OCI-LY7 (cell line): ENCODE measurements at regions not wholly inside any gene's neighbourhood (a gene's known extent, or its start where the extent isn't known, plus 50 kb on each side); places are given as distances from the start of the nearest gene placed in this dataset.

Source experiments
- BruUV-seq: library from RNA; stranded (reverse); fragments of 400-500 nt; replicated peaks from 2 replicates; lab custom pipeline; 2021; lab: Mats Ljungman, UMichigan
- CTCF ChIA-PET: fragments of 300-600 bp; sonication (Branson Sonifier 250); formaldehyde crosslinking; loops from one replicate; lab custom pipeline; 2022; ENCODE audit warnings: antibody characterized with exemption; ENCODE audit not compliant: unreplicated experiment; lab: Charles Lee
- POLR2A ChIA-PET: fragments of 300-600 bp; sonication (Branson Sonifier 250); formaldehyde crosslinking; loops from one replicate; lab custom pipeline; 2022; ENCODE audit warnings: antibody characterized with exemption; lab: Charles Lee
- DNase-seq: peaks from one replicate; pipeline ENCODE4 v3.0.0-alpha.2; 2015; ENCODE audit warnings: low spot score
- H2AFZ ChIP-seq: fragments of 200-600 bp; sonication (generic), shearing (Covaris generic); 2 replicates; pipeline ENCODE4 v1.6.1; 2014; ENCODE audit warnings: mild to moderate bottlenecking, antibody characterized with exemption, low read length, moderate library complexity
- H3K27ac ChIP-seq: fragments of 200-600 bp; sonication (generic); 2 replicates; pipeline ENCODE4 v1.5.1; 2014; ENCODE audit warnings: mixed run types, low read depth, mild to moderate bottlenecking, moderate library complexity, low read length, inconsistent platforms; ENCODE audit not compliant: poor library complexity, severe bottlenecking
- H3K36me3 ChIP-seq: fragments of 200-600 bp; sonication (generic); 2 replicates; pipeline ENCODE4 v1.6.1; 2014; ENCODE audit warnings: mild to moderate bottlenecking, antibody characterized with exemption, low read length, moderate library complexity, mixed read lengths; ENCODE audit not compliant: insufficient read depth
- H3K4me1 ChIP-seq: fragments of 200-600 bp; sonication (generic); 2 replicates; pipeline ENCODE4 v1.5.1; 2014; ENCODE audit warnings: mild to moderate bottlenecking, low read length; ENCODE audit not compliant: insufficient read depth, poor library complexity, severe bottlenecking
- H3K4me2 ChIP-seq: fragments of 200-600 bp; sonication (generic); 2 replicates; pipeline ENCODE4 v1.6.1; 2014; ENCODE audit warnings: mild to moderate bottlenecking, low read length
- H3K4me3 ChIP-seq: fragments of 200-600 bp; sonication (generic); 2 replicates; pipeline ENCODE4 v1.5.1; 2014; ENCODE audit warnings: mild to moderate bottlenecking, low read depth, low read length; ENCODE audit not compliant: poor library complexity, severe bottlenecking
- H3K79me2 ChIP-seq: fragments of 200-600 bp; sonication (generic); 2 replicates; pipeline ENCODE4 v1.6.1; 2016; ENCODE audit warnings: low read depth, mild to moderate bottlenecking, low read length, moderate library complexity, mixed read lengths; ENCODE audit not compliant: insufficient read depth
- H3K9me2 ChIP-seq: fragments of 200-600 bp; sonication (generic); 2 replicates; pipeline ENCODE4 v1.6.1; 2016; ENCODE audit warnings: mild to moderate bottlenecking, low read length, mixed read lengths; ENCODE audit not compliant: insufficient read depth
- H3K9me3 ChIP-seq: fragments of 200-600 bp; sonication (generic); 2 replicates; pipeline ENCODE4 v1.6.1; 2014; ENCODE audit warnings: mild to moderate bottlenecking, mixed run types, low read length, mixed read lengths
- H4K20me1 ChIP-seq: fragments of 200-600 bp; sonication (generic); 2 replicates; pipeline ENCODE4 v1.6.1; 2014; ENCODE audit warnings: mild to moderate bottlenecking, antibody characterized with exemption, low read length, moderate library complexity, mixed read lengths; ENCODE audit not compliant: insufficient read depth
- CTCF ChIP-seq: fragments of 200-600 bp; sonication (generic); conservative IDR thresholded peaks from 2 replicates; pipeline ENCODE4 v1.5.1; 2014; ENCODE audit warnings: mild to moderate bottlenecking, antibody characterized with exemption, low read length, moderate library complexity, mixed read lengths
- EZH2phosphoT487 ChIP-seq: fragments of 200-600 bp; sonication (generic); IDR thresholded peaks from 2 replicates; pipeline ENCODE4 v1.6.1; 2018; ENCODE audit warnings: low read depth, borderline replicate concordance, mild to moderate bottlenecking, mixed run types, antibody characterized with exemption, low read length, moderate library complexity, mixed read lengths
- intact Hi-C: fragments of 100-400 bp; cut with micrococcal nuclease; formaldehyde crosslinking; loops from one replicate; pipeline ENCODE4 v1.10.0; 2022; ENCODE audit not compliant: unreplicated experiment

GRCh38 chr13:99892196-99892613, 79.4 kb downstream of the ZIC5 start:
- CTCF ChIA-PET: no interaction called here
- Histone ChIP-seq H3K36me3 (no peaks in the 10 kb centered on the region), H3K27ac (no peak overlapping the region), H3K4me3 (no peak overlapping the region), H3K79me2 (no peaks in the 10 kb centered on the region), H4K20me1 (no peaks in the 10 kb centered on the region), H3K9me2 (no peaks in the 10 kb centered on the region), H3K9me3 (no peaks in the 10 kb centered on the region), H2AFZ (no peak overlapping the region), H3K4me1 (no peaks in the 10 kb centered on the region), H3K4me2 (no peak overlapping the region)
- TF ChIP-seq EZH2phosphoT487 (no peak), CTCF (no peak)
- intact Hi-C loops: no loop called here
- POLR2A ChIA-PET: no interaction called here
- DNase-seq: no peak
- BruUV-seq: no TSS peak

GRCh38 chr13:99886706-99887105, 84.9 kb downstream of the ZIC5 start:
- no peaks in the 10 kb centered on the region for H3K9me2 ChIP-seq
- no peak overlapping the region for H2AFZ ChIP-seq
- no TSS peak for BruUV-seq
- TF ChIP-seq CTCF: no peak
- no peak for TF ChIP-seq EZH2phosphoT487
- H3K4me2 ChIP-seq: no peak overlapping the region
- H3K27ac ChIP-seq: no peak overlapping the region
- H4K20me1 ChIP-seq: no peaks in the 10 kb centered on the region
- H3K4me3 ChIP-seq: no peak overlapping the region
- peaks cover 17% of the 10 kb centered on the region for H3K4me1 ChIP-seq
- H3K36me3 ChIP-seq: no peaks in the 10 kb centered on the region
- CTCF ChIA-PET: no interaction called here
- intact Hi-C loops: no loop called here
- no peaks in the 10 kb centered on the region for H3K9me3 ChIP-seq
- H3K79me2 ChIP-seq: no peaks in the 10 kb centered on the region
- no peak for DNase-seq
- POLR2A ChIA-PET: no interaction called here

DNA sequence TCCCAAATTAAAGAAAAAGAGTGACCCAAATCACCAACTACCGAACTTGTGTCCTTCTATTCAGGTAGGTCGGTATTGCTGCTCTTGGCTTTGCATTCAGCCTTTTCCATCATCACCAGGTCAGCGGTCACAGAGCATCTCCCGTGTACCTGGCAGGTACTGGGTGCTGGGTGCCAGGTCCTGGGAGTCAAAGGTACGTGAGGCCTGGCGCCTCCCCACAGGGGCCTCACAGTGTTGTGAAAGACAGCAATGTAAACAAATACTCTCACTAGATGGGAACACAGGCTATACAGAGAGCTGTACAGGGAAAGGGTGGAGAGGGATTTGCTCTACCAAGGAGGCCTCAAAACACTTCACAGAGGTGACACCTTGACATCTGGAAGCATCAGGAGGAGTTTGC, 86.7 kb downstream of the ZIC5 start:
- POLR2A ChIA-PET: no interaction called here
- no peaks in the 10 kb centered on the region for H4K20me1 ChIP-seq
- H3K4me2 ChIP-seq: no peak overlapping the region
- no peak overlapping the region for H2AFZ ChIP-seq
- H3K27ac ChIP-seq: no peak overlapping the region
- no peaks in the 10 kb centered on the region for H3K36me3 ChIP-seq
- DNase-seq: no peak
- H3K4me3 ChIP-seq: no peak overlapping the region
- TF ChIP-seq EZH2phosphoT487: no peak
- TF ChIP-seq CTCF: no peak
- H3K9me3 ChIP-seq: no peaks in the 10 kb centered on the region
- no TSS peak for BruUV-seq
- H3K79me2 ChIP-seq: no peaks in the 10 kb centered on the region
- H3K4me1 ChIP-seq: peaks cover 17% of the 10 kb centered on the region
- H3K9me2 ChIP-seq: no peaks in the 10 kb centered on the region
- intact Hi-C loops: no loop called here
- CTCF ChIA-PET: no interaction called here
